Trophoblast cell (in vitro differentiated cells and primary cell): ENCODE measurements at regions not wholly inside any gene's neighbourhood (a gene's known extent, or its start where the extent isn't known, plus 50 kb on each side); places are given as distances from the start of the nearest gene placed in this dataset.
"Not testable (repeated sequence)": the region's sequence is repeated elsewhere in the genome, so short reads cannot be mapped to it uniquely, and the experiment has no call there.

ENCODE experiments used
- DNase-seq, 2 donors: peaks; one replicate each; pipeline ENCODE4 v3.0.0-alpha.2; 2016
- H2AFZ ChIP-seq: 2 replicates; pipeline ENCODE4 v1.6.1; 2013; ENCODE audit warnings: low read length, moderate library complexity, mild to moderate bottlenecking; ENCODE audit not compliant: insufficient read depth, poor library complexity
- H2AK5ac ChIP-seq: 2 replicates; pipeline ENCODE4 v1.6.1; 2013; ENCODE audit warnings: mild to moderate bottlenecking, low read length
- H2BK120ac ChIP-seq: 2 replicates; pipeline ENCODE4 v1.6.1; 2013; ENCODE audit warnings: low read length, mild to moderate bottlenecking, moderate library complexity; ENCODE audit not compliant: insufficient read depth, poor library complexity
- H2BK12ac ChIP-seq: 2 replicates; pipeline ENCODE4 v1.6.1; 2013; ENCODE audit warnings: mild to moderate bottlenecking, low read length, moderate library complexity
- H2BK5ac ChIP-seq: 2 replicates; pipeline ENCODE4 v1.6.1; 2013; ENCODE audit warnings: low read length, low read depth, moderate library complexity, mild to moderate bottlenecking; ENCODE audit not compliant: poor library complexity
- H3K14ac ChIP-seq: 2 replicates; pipeline ENCODE4 v1.6.1; 2013; ENCODE audit warnings: mild to moderate bottlenecking, low read length
- H3K18ac ChIP-seq: 2 replicates; pipeline ENCODE4 v1.6.1; 2013; ENCODE audit warnings: mild to moderate bottlenecking, low read length
- H3K23ac ChIP-seq: 2 replicates; pipeline ENCODE4 v1.6.1; 2013; ENCODE audit warnings: low read length
- H3K27ac ChIP-seq: 2 replicates; pipeline ENCODE4 v1.5.1; 2013; ENCODE audit warnings: low read depth, mild to moderate bottlenecking, inconsistent platforms, low read length, moderate library complexity
- H3K27me3 ChIP-seq: 2 replicates; pipeline ENCODE4 v1.6.1; 2013; ENCODE audit warnings: inconsistent platforms, mild to moderate bottlenecking, low read length, moderate library complexity; ENCODE audit not compliant: insufficient read depth
- H3K36me3 ChIP-seq, 2 experiments: 1 replicate in 1 of 2; 2 replicates in 1 of 2; pipeline ENCODE4 v1.6.1; 2013; ENCODE audit warnings: low read length in 2 of 2, mild to moderate bottlenecking in 2 of 2, moderate library complexity in 1 of 2; ENCODE audit not compliant: insufficient read depth in 2 of 2, control insufficient read depth in 1 of 2
- H3K4ac ChIP-seq: 2 replicates; pipeline ENCODE4 v1.6.1; 2013; ENCODE audit warnings: low read depth, mild to moderate bottlenecking, low read length, moderate library complexity
- H3K4me1 ChIP-seq, 2 experiments: 1 replicate in 1 of 2; 2 replicates in 1 of 2; pipeline ENCODE4 v1.6.1; 2013; ENCODE audit warnings: low read length in 2 of 2, mild to moderate bottlenecking in 2 of 2, moderate library complexity in 1 of 2; ENCODE audit not compliant: insufficient read depth in 2 of 2, control insufficient read depth in 1 of 2
- H3K4me2 ChIP-seq: 2 replicates; pipeline ENCODE4 v1.6.1; 2013; ENCODE audit warnings: inconsistent platforms, mild to moderate bottlenecking, low read length, moderate library complexity
- H3K4me3 ChIP-seq: 2 replicates; pipeline ENCODE4 v1.5.1; 2013; ENCODE audit warnings: mild to moderate bottlenecking, low read depth, low read length, inconsistent platforms
- H3K79me1 ChIP-seq: one replicate; pipeline ENCODE4 v1.6.1; 2013; ENCODE audit warnings: low read length
- H3K79me2 ChIP-seq: 2 replicates; pipeline ENCODE4 v1.6.1; 2013; ENCODE audit warnings: low read length, mild to moderate bottlenecking; ENCODE audit not compliant: control insufficient read depth, insufficient read depth, poor library complexity
- H3K9ac ChIP-seq: 2 replicates; pipeline ENCODE4 v1.6.1; 2013; ENCODE audit warnings: mild to moderate bottlenecking, low read length
- H3K9me3 ChIP-seq: 2 replicates; pipeline ENCODE4 v1.6.1; 2013; ENCODE audit warnings: low read depth, mild to moderate bottlenecking, control low read depth, inconsistent platforms, low read length; ENCODE audit not compliant: insufficient read depth
- H4K12ac ChIP-seq: 2 replicates; pipeline ENCODE4 v1.6.1; 2013; ENCODE audit warnings: low read depth, mild to moderate bottlenecking, low read length, moderate library complexity
- H4K8ac ChIP-seq: 2 replicates; pipeline ENCODE4 v1.6.1; 2013; ENCODE audit warnings: low read depth, mild to moderate bottlenecking, low read length, moderate library complexity
- H4K91ac ChIP-seq: one replicate; pipeline ENCODE4 v1.6.1; 2013; ENCODE audit warnings: low read depth, mild to moderate bottlenecking, low read length, moderate library complexity
- WGBS: extraction: QIAGEN DNeasy Blood & Tissue Kit; methylation state at CpG from one replicate; pipeline ENCODE4 v1.1.7; 2013; ENCODE audit warnings: missing lambda C conversion rate; ENCODE audit not compliant: insufficient read length, insufficient coverage; ENCODE audit errors: extremely low coverage; 5-methylcytosine and 5-hydroxymethylcytosine counted together

- H3K27me3 ChIP-seq, H2AFZ ChIP-seq, H3K14ac ChIP-seq, H2BK120ac ChIP-seq, H3K4me3 ChIP-seq, DNase-seq, H3K23ac ChIP-seq, H3K79me1 ChIP-seq, H2AK5ac ChIP-seq, H3K4me1 ChIP-seq, H3K4ac ChIP-seq, H3K4me2 ChIP-seq, H4K12ac ChIP-seq, H4K91ac ChIP-seq, H3K18ac ChIP-seq, H3K9ac ChIP-seq, H3K36me3 ChIP-seq, H3K9me3 ChIP-seq, H3K79me2 ChIP-seq, H3K27ac ChIP-seq, H4K8ac ChIP-seq: not testable (repeated sequence)
- H2BK5ac ChIP-seq = peak overlapping the region; percentile 13
- peak overlapping the region; percentile 49 for H2BK12ac ChIP-seq
- no CpG with 5 or more reads among the region's 6 CpGs for WGBS
Measured at GRCh38 chr5:39652481-39652880, 227.7 kb upstream of the DAB2 start.

GRCh38 chr5:39652036-39652435, 227.3 kb upstream of the DAB2 start:
- Histone ChIP-seq H3K27ac (no peak overlapping the region), H4K12ac (no peak overlapping the region), H2BK5ac (no peak overlapping the region), H4K8ac (no peak overlapping the region), H3K4me3 (no peak overlapping the region), H3K79me1 (no peaks in the 10 kb centered on the region), H3K4ac (no peak overlapping the region), H3K9me3 (peaks cover 3% of the 10 kb centered on the region), H3K23ac (no peak overlapping the region), H3K9ac (no peak overlapping the region), H3K4me2 (no peak overlapping the region), H3K4me1 (no peaks in the 10 kb centered on the region), H3K79me2 (no peaks in the 10 kb centered on the region), H2AK5ac (no peak overlapping the region), H3K27me3 (no peaks in the 10 kb centered on the region), H3K36me3 (no peaks in the 10 kb centered on the region), H4K91ac (no peak overlapping the region), H2BK120ac (no peak overlapping the region), H2BK12ac (no peak overlapping the region), H3K14ac (no peak overlapping the region), H2AFZ (no peak overlapping the region), H3K18ac (no peak overlapping the region)
- DNase-seq = no peak
- WGBS = no CpG with 5 or more reads among the region's 4 CpGs

- H2AFZ ChIP-seq = no peak overlapping the region
- H4K12ac ChIP-seq = no peak overlapping the region
- H3K18ac ChIP-seq = no peak overlapping the region
- no peak overlapping the region for H3K23ac ChIP-seq
- no peak for DNase-seq
- H4K91ac ChIP-seq = no peak overlapping the region
- H2BK12ac ChIP-seq = no peak overlapping the region
- H2BK120ac ChIP-seq = peak overlapping the region; percentile 22
- H3K79me2 ChIP-seq = no peaks in the 10 kb centered on the region
- no peak overlapping the region for H3K4me3 ChIP-seq
- no CpG with 5 or more reads among the region's 1 CpG for WGBS
- no peaks in the 10 kb centered on the region for H3K27me3 ChIP-seq
- no peaks in the 10 kb centered on the region for H3K4me1 ChIP-seq
- peaks cover 3% of the 10 kb centered on the region for H3K9me3 ChIP-seq
- no peaks in the 10 kb centered on the region for H3K36me3 ChIP-seq
- H3K4ac ChIP-seq = no peak overlapping the region
- no peak overlapping the region for H2BK5ac ChIP-seq
- H3K4me2 ChIP-seq = no peak overlapping the region
- H4K8ac ChIP-seq = no peak overlapping the region
- H3K14ac ChIP-seq = no peak overlapping the region
- no peak overlapping the region for H3K9ac ChIP-seq
- H3K79me1 ChIP-seq = no peaks in the 10 kb centered on the region
- H2AK5ac ChIP-seq = no peak overlapping the region
- H3K27ac ChIP-seq = no peak overlapping the region
Measured at GRCh38 chr5:39650008-39650762, 225.4 kb upstream of the DAB2 start.

GRCh38 chr5:39648848-39649227, 224.1 kb upstream of the DAB2 start:
- H3K79me1 ChIP-seq = no peaks in the 10 kb centered on the region
- peak; percentile 29 to 53 for DNase-seq

More at GRCh38 chr5:39648848-39649227, 224.1 kb upstream of the DAB2 start:
- H3K27ac ChIP-seq = no peak overlapping the region
- no peaks in the 10 kb centered on the region for H3K27me3 ChIP-seq
- H3K18ac ChIP-seq = no peak overlapping the region
- no peak overlapping the region for H3K14ac ChIP-seq
- no peak overlapping the region for H3K4ac ChIP-seq
- no peak overlapping the region for H3K4me3 ChIP-seq
- H3K4me2 ChIP-seq = no peak overlapping the region
- no peaks in the 10 kb centered on the region for H3K4me1 ChIP-seq
- H2BK12ac ChIP-seq = no peak overlapping the region
- no peak overlapping the region for H3K9ac ChIP-seq
- no peak overlapping the region for H3K23ac ChIP-seq
- no peak overlapping the region for H4K12ac ChIP-seq
- peaks cover 3% of the 10 kb centered on the region for H3K9me3 ChIP-seq
- H3K79me2 ChIP-seq = no peaks in the 10 kb centered on the region
- H4K91ac ChIP-seq = no peak overlapping the region
- no peak overlapping the region for H2BK5ac ChIP-seq
- H2BK120ac ChIP-seq = no peak overlapping the region
- H3K36me3 ChIP-seq = no peaks in the 10 kb centered on the region
- H2AFZ ChIP-seq = no peak overlapping the region
- no peak overlapping the region for H4K8ac ChIP-seq
- no CpG with 5 or more reads among the region's 7 CpGs for WGBS
- H2AK5ac ChIP-seq = no peak overlapping the region
